ENCODE measurements at regions not wholly inside any gene's neighbourhood (a gene's known extent, or its start where the extent isn't known, plus 50 kb on each side); places are given as distances from the start of the nearest gene placed in this dataset.

DNA sequence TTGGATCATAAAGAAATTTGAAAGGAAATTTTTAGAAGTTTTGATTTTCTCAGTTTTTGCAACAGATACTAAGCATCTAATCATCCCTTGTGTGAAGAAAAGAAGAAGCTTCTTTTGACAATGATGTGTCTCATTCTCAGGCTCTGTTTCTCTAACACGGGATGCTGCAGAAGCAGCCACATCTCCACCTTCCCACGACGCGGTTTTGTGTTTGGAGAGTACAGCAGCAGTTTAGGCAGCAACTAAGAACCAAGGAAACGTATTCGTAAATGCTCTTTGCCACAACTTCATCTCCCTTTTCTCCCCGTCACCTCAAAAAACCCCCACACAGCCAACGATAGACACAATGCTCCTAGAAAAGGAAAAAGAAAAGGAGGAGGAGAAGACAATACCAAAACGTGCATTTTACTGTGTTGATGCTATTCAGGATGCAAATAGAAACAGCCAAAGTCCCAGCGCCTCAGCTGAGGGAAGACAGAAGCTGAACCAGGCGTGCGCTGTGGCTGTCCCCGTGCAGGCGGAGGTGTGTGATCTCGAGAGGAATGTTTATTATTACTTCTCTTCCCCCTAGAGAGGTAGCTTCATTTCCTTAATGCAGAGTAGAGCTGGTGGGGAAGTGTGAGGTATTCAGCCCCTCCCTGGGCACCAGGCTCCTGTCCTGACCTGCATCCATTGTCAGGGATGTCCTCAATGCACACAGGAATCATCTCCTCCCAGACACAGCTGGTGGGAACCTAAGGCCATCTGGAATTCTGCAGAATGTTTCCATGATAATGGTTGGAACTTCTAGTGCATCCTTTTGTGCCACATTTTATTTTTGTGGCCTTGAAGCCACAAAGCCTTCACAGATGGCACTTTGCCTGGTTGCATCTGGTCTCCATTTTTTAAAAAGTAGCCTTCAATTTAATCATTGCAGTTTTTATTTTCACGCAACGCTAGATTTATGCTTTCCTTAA is 174.6 kb upstream of the KLF6 start:
- Histone ChIP-seq H3K36me3 (ENCODE audit: control insufficient read depth in 4 of 4, insufficient read depth in 3 of 4, low read depth in 1 of 4, low read length in 3 of 4) (no peaks in the 10 kb centered on the region), H3K9me3 (ENCODE audit: control insufficient read depth in 4 of 4, low read length in 3 of 4) (no peaks in the 10 kb centered on the region), H3K27ac (ENCODE audit: low read depth in 1 of 2, low read length in 2 of 2) (no peak overlapping the region), H3K27me3 (ENCODE audit: control insufficient read depth in 4 of 4, insufficient read depth in 4 of 4, low read length in 3 of 4) (no peaks in the 10 kb centered on the region), H3K9ac (ENCODE audit: low read depth in 1 of 2, low read length in 2 of 2) (no peak overlapping the region), H3K4me1 (ENCODE audit: control insufficient read depth in 4 of 4, insufficient read depth in 4 of 4, low read length in 3 of 4) (no peaks in the 10 kb centered on the region), H3K4me3 (ENCODE audit: low read depth in 1 of 3, low read length in 3 of 3) (no peak overlapping the region)
- no peak for DNase-seq (ENCODE audit: low spot score)
- no peak for TF ChIP-seq RXRA (IDR thresholded peaks at IDR 0.05)
- TF ChIP-seq, protein P1, sequence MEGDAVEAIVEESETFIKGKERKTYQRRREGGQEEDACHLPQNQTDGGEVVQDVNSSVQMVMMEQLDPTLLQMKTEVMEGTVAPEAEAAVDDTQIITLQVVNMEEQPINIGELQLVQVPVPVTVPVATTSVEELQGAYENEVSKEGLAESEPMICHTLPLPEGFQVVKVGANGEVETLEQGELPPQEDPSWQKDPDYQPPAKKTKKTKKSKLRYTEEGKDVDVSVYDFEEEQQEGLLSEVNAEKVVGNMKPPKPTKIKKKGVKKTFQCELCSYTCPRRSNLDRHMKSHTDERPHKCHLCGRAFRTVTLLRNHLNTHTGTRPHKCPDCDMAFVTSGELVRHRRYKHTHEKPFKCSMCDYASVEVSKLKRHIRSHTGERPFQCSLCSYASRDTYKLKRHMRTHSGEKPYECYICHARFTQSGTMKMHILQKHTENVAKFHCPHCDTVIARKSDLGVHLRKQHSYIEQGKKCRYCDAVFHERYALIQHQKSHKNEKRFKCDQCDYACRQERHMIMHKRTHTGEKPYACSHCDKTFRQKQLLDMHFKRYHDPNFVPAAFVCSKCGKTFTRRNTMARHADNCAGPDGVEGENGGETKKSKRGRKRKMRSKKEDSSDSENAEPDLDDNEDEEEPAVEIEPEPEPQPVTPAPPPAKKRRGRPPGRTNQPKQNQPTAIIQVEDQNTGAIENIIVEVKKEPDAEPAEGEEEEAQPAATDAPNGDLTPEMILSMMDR (IDR thresholded peaks at IDR 0.05; ENCODE audit: low read depth, low read length, missing input control) = no peak
- no peak for TF ChIP-seq EGR1 (IDR thresholded peaks at IDR 0.05; ENCODE audit: low read depth in 2 of 2)
- no peak for TF ChIP-seq HNF4A (conservative IDR thresholded peaks at IDR 0.05)
- TF ChIP-seq, protein P2, sequence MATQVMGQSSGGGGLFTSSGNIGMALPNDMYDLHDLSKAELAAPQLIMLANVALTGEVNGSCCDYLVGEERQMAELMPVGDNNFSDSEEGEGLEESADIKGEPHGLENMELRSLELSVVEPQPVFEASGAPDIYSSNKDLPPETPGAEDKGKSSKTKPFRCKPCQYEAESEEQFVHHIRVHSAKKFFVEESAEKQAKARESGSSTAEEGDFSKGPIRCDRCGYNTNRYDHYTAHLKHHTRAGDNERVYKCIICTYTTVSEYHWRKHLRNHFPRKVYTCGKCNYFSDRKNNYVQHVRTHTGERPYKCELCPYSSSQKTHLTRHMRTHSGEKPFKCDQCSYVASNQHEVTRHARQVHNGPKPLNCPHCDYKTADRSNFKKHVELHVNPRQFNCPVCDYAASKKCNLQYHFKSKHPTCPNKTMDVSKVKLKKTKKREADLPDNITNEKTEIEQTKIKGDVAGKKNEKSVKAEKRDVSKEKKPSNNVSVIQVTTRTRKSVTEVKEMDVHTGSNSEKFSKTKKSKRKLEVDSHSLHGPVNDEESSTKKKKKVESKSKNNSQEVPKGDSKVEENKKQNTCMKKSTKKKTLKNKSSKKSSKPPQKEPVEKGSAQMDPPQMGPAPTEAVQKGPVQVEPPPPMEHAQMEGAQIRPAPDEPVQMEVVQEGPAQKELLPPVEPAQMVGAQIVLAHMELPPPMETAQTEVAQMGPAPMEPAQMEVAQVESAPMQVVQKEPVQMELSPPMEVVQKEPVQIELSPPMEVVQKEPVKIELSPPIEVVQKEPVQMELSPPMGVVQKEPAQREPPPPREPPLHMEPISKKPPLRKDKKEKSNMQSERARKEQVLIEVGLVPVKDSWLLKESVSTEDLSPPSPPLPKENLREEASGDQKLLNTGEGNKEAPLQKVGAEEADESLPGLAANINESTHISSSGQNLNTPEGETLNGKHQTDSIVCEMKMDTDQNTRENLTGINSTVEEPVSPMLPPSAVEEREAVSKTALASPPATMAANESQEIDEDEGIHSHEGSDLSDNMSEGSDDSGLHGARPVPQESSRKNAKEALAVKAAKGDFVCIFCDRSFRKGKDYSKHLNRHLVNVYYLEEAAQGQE (IDR thresholded peaks at IDR 0.05) = no peak
- no peak for TF ChIP-seq NR2F2 (IDR thresholded peaks at IDR 0.05)
- TF ChIP-seq JUND (IDR thresholded peaks at IDR 0.05) = no peak
- TF ChIP-seq GABPA (IDR thresholded peaks at IDR 0.05 in 1 of 2, conservative IDR thresholded peaks at IDR 0.05 in 1 of 2) = no peak
- TF ChIP-seq FOXA1 (IDR thresholded peaks at IDR 0.05) = no peak
- TF ChIP-seq HNF4G (IDR thresholded peaks at IDR 0.05) = no peak
- no peak for TF ChIP-seq RAD21 (IDR thresholded peaks at IDR 0.05)
- TF ChIP-seq ZBTB33 (IDR thresholded peaks at IDR 0.05) = no peak
- TF ChIP-seq ATF3 (IDR thresholded peaks at IDR 0.05) = no peak
- no peak for TF ChIP-seq FOXA2 (IDR thresholded peaks at IDR 0.05)
- no peak for TF ChIP-seq TAF1 (conservative IDR thresholded peaks at IDR 0.05)
- TF ChIP-seq YY1 (IDR thresholded peaks at IDR 0.05) = no peak
- 65% methylated on average over 17 of the region's 17 CpGs for WGBS

Measured in liver (tissue), 8 donors.